GM18868 (cell line): ENCODE measurements at regions not wholly inside any gene's neighbourhood (a gene's known extent, or its start where the extent isn't known, plus 50 kb on each side); places are given as distances from the start of the nearest gene placed in this dataset.
A peak's percentile ranks its signal among the peaks of the same experiment; 100 is the strongest.

Source experiments
- ATAC-seq: cut with Tn5 transposase; IDR thresholded peaks from one replicate; pipeline ENCODE4 v1.9.1; 2021; ENCODE audit warnings: mild to moderate bottlenecking, moderate library complexity; ENCODE audit not compliant: unreplicated experiment

GRCh38 chr18:60146220-60146960, 226.2 kb downstream of the MC4R start:
- peak; percentile 81 for ATAC-seq

- ATAC-seq, result peak; percentile 18
Measured at GRCh38 chr18:60145776-60146175, 226.8 kb downstream of the MC4R start.

GRCh38 chr18:60134806-60135205, 235.0 kb downstream of the PMAIP1 start:
- no peak for ATAC-seq

GRCh38 chr18:60130284-60130683, 230.5 kb downstream of the PMAIP1 start:
- ATAC-seq, result no peak

GRCh38 chr18:60123031-60123430, 223.2 kb downstream of the PMAIP1 start:
- ATAC-seq, result no peak

- ATAC-seq, result peak; percentile 75
Measured at GRCh38 chr18:60122339-60122738, 222.5 kb downstream of the PMAIP1 start.

- no peak for ATAC-seq
Measured at GRCh38 chr18:60120231-60120750, 220.5 kb downstream of the PMAIP1 start.

GRCh38 chr18:60117321-60117720, 217.5 kb downstream of the PMAIP1 start:
- ATAC-seq, result no peak

GRCh38 chr18:60113396-60113795, 213.6 kb downstream of the PMAIP1 start:
- ATAC-seq, result no peak

GRCh38 chr18:60112369-60112768, 212.6 kb downstream of the PMAIP1 start:
- no peak for ATAC-seq

GRCh38 chr18:60111525-60111924, 211.7 kb downstream of the PMAIP1 start:
- ATAC-seq, result no peak

- no peak for ATAC-seq
Measured at GRCh38 chr18:60110836-60111235, 211.0 kb downstream of the PMAIP1 start.

- no peak for ATAC-seq
Measured at GRCh38 chr18:60100778-60101177, 201.0 kb downstream of the PMAIP1 start.

- ATAC-seq, result no peak
Measured at GRCh38 chr18:60099709-60100108, 199.9 kb downstream of the PMAIP1 start.

GRCh38 chr18:60096428-60096827, 196.6 kb downstream of the PMAIP1 start:
- no peak for ATAC-seq

- no peak for ATAC-seq
Measured at GRCh38 chr18:60092073-60092472, 192.3 kb downstream of the PMAIP1 start.

GRCh38 chr18:60090170-60090569, 190.4 kb downstream of the PMAIP1 start:
- ATAC-seq, result peak; percentile 56

GRCh38 chr18:60082790-60083189, 183.0 kb downstream of the PMAIP1 start:
- peak; percentile 90 for ATAC-seq

- no peak for ATAC-seq
Measured at GRCh38 chr18:60082282-60082681, 182.5 kb downstream of the PMAIP1 start.

- ATAC-seq, result no peak
Measured at GRCh38 chr18:60075477-60075876, 175.7 kb downstream of the PMAIP1 start.

- ATAC-seq, result no peak
Measured at GRCh38 chr18:60070631-60071030, 170.8 kb downstream of the PMAIP1 start.

- ATAC-seq, result no peak
Measured at GRCh38 chr18:60069145-60069544, 169.3 kb downstream of the PMAIP1 start.
